PC-9 (cell line): ENCODE measurements at regions not wholly inside any gene's neighbourhood (a gene's known extent, or its start where the extent isn't known, plus 50 kb on each side); places are given as distances from the start of the nearest gene placed in this dataset.

Source experiments
- BruUV-seq: library from RNA; stranded (reverse); fragments of 400-500 nt; replicated peaks from 2 replicates; lab custom pipeline; 2021; lab: Mats Ljungman, UMichigan
- CTCF ChIA-PET: fragments of 300-600 bp; sonication (Branson Sonifier 250); formaldehyde crosslinking; loops from one replicate; lab custom pipeline; 2022; ENCODE audit warnings: antibody characterized with exemption; lab: Charles Lee
- POLR2A ChIA-PET: fragments of 300-600 bp; sonication (Branson Sonifier 250); formaldehyde crosslinking; loops from one replicate; lab custom pipeline; 2022; ENCODE audit warnings: antibody characterized with exemption; ENCODE audit not compliant: unreplicated experiment; lab: Charles Lee
- DNase-seq, 2 experiments: peaks; one replicate each; pipeline versions ENCODE4 v3.0.0 to v3.0.0-alpha.2; 2015 to 2022; ENCODE audit warnings: mixed read lengths in 1 of 2
- H2AFZ ChIP-seq: fragments of 200-600 bp; sonication (generic); 2 replicates; pipeline ENCODE4 v1.8.1; 2017; ENCODE audit warnings: antibody characterized with exemption
- H3F3A ChIP-seq: fragments of 200-600 bp; sonication (generic); 2 replicates; pipeline ENCODE4 v1.8.1; 2017; ENCODE audit warnings: antibody characterized with exemption, mild to moderate bottlenecking, low read depth; ENCODE audit not compliant: insufficient read depth
- H3K27ac ChIP-seq: fragments of 200-600 bp; sonication (generic); 2 replicates; pipeline ENCODE4 v1.6.1; 2016; ENCODE audit warnings: mixed run types
- H3K27me3 ChIP-seq: fragments of 200-600 bp; sonication (generic); 2 replicates; pipeline ENCODE4 v1.6.1; 2016; ENCODE audit warnings: low read depth, mixed run types; ENCODE audit not compliant: insufficient read depth
- H3K36me3 ChIP-seq: fragments of 200-600 bp; sonication (generic); 2 replicates; pipeline ENCODE4 v1.6.1; 2016; ENCODE audit warnings: low read depth, mixed run types
- H3K4me1 ChIP-seq: fragments of 200-600 bp; sonication (generic); replicated peaks from 2 replicates; pipeline ENCODE4 v1.6.1; 2016; ENCODE audit warnings: mixed run types; ENCODE audit not compliant: insufficient read depth
- H3K4me2 ChIP-seq: fragments of 200-600 bp; sonication (generic); 2 replicates; pipeline ENCODE4 v1.6.1; 2017; ENCODE audit warnings: mixed run types
- H3K4me3 ChIP-seq: fragments of 200-600 bp; sonication (generic); 2 replicates; pipeline ENCODE4 v1.6.1; 2016; ENCODE audit warnings: mixed run types
- H3K79me2 ChIP-seq: fragments of 200-600 bp; sonication (generic); 2 replicates; pipeline ENCODE4 v1.6.1; 2017; ENCODE audit warnings: low read depth, mixed run types
- H3K9me2 ChIP-seq: fragments of 200-600 bp; sonication (generic); 2 replicates; pipeline ENCODE4 v1.8.1; 2017; ENCODE audit warnings: mild to moderate bottlenecking; ENCODE audit not compliant: insufficient read depth
- H3K9me3 ChIP-seq: fragments of 200-600 bp; sonication (generic); 2 replicates; pipeline ENCODE4 v1.8.1; 2016; ENCODE audit warnings: low read depth; ENCODE audit not compliant: insufficient read depth
- H4K20me1 ChIP-seq: fragments of 200-600 bp; sonication (generic); 2 replicates; pipeline ENCODE4 v1.8.1; 2017; ENCODE audit not compliant: insufficient read depth
- EZH2 ChIP-seq: fragments of 200-600 bp; sonication (generic); IDR thresholded peaks from 2 replicates; pipeline ENCODE4 v1.8.0; 2017; ENCODE audit warnings: antibody characterized with exemption, low read depth
- intact Hi-C: fragments of 100-400 bp; cut with micrococcal nuclease; formaldehyde crosslinking; loops from one replicate; pipeline ENCODE4 v1.10.0; 2022; ENCODE audit not compliant: unreplicated experiment
- TF ChIP-seq, protein P1 (sequence below): fragments of 200-600 bp; sonication (generic); conservative IDR thresholded peaks from 2 replicates; pipeline ENCODE4 v1.6.1; 2017; ENCODE audit warnings: mixed run types, antibody characterized with exemption, mild to moderate bottlenecking, moderate library complexity

DNA sequence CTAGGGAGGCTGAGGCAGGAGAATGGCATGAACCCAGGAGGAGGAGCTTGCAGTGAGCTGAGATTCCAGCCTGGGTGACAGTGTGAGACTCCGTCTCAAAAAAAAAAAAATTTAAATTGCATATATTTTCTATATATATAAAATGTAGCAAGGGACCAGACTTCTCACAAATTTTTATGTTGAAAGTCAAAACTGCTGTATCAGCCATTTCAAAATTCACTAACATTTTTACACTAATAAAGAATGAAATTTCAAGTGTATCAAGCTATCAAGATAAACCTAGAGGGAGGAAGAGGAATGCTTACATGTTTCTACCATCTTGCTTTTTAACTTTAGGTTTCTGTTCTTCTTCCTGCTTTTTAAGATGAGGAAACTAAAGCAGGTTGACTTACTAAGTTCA lies 464.0 kb downstream of the KCNJ3 start:
- Histone ChIP-seq H3K4me1 (no peaks in the 10 kb centered on the region), H3K27ac (no peak overlapping the region), H3K9me3 (no peaks in the 10 kb centered on the region), H3K4me2 (no peak overlapping the region), H3K36me3 (no peaks in the 10 kb centered on the region), H4K20me1 (no peaks in the 10 kb centered on the region), H3K9me2 (no peaks in the 10 kb centered on the region), H2AFZ (no peak overlapping the region), H3K79me2 (no peaks in the 10 kb centered on the region), H3K27me3 (no peaks in the 10 kb centered on the region), H3K4me3 (no peak overlapping the region), H3F3A (no peaks in the 10 kb centered on the region)
- no TSS peak for BruUV-seq
- TF ChIP-seq EZH2: no peak
- TF ChIP-seq, protein P1, sequence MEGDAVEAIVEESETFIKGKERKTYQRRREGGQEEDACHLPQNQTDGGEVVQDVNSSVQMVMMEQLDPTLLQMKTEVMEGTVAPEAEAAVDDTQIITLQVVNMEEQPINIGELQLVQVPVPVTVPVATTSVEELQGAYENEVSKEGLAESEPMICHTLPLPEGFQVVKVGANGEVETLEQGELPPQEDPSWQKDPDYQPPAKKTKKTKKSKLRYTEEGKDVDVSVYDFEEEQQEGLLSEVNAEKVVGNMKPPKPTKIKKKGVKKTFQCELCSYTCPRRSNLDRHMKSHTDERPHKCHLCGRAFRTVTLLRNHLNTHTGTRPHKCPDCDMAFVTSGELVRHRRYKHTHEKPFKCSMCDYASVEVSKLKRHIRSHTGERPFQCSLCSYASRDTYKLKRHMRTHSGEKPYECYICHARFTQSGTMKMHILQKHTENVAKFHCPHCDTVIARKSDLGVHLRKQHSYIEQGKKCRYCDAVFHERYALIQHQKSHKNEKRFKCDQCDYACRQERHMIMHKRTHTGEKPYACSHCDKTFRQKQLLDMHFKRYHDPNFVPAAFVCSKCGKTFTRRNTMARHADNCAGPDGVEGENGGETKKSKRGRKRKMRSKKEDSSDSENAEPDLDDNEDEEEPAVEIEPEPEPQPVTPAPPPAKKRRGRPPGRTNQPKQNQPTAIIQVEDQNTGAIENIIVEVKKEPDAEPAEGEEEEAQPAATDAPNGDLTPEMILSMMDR: no peak
- CTCF ChIA-PET: no interaction called here
- intact Hi-C loops: no loop called here
- no peak for DNase-seq
- POLR2A ChIA-PET: no interaction called here

DNA sequence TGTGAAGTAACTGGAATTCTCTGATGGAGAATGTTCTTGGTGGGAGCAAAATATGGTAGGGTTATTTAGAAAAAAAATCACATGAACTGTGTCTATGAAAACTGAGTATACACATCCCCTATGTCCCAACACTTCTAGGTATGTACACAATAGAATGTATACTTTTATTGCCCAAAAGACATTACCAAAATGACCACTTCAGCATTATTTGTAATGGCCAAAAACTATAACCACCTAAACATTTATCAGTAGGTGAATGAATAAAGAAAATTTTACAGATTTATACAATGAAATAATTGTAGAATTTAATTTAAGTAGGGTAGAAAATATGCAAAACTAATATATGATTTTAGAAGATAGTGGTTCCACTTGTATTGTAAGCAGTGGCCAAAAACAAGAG lies 462.8 kb downstream of the KCNJ3 start:
- Histone ChIP-seq H3K27me3 (no peaks in the 10 kb centered on the region), H3K9me3 (no peaks in the 10 kb centered on the region), H3K4me2 (no peak overlapping the region), H3K79me2 (no peaks in the 10 kb centered on the region), H3F3A (no peaks in the 10 kb centered on the region), H2AFZ (no peak overlapping the region), H3K9me2 (no peaks in the 10 kb centered on the region), H3K4me1 (no peaks in the 10 kb centered on the region), H3K4me3 (no peak overlapping the region), H4K20me1 (no peaks in the 10 kb centered on the region), H3K36me3 (no peaks in the 10 kb centered on the region), H3K27ac (no peak overlapping the region)
- POLR2A ChIA-PET: no interaction called here
- intact Hi-C loops: no loop called here
- CTCF ChIA-PET: no interaction called here
- TF ChIP-seq, protein P1: no peak
- no peak for TF ChIP-seq EZH2
- no TSS peak for BruUV-seq
- no peak for DNase-seq

DNA sequence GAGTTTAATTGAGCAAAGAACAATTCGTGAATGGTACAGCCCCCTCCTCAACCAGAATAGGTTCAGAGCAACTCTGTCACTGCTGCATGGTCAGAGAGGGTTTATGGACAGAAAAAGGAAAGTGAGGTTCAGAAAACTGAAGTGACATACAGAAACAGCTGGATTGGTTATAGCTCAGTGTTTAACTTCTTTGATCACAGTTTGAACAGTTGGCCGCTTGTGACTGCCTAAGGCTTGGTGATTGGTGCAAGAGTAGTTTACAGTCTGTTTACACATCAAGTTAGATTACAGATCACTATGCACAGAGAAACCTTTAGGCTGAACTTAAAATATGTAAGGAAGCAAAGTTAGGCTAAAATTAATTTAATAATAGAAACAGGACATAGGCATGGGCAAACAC lies 459.2 kb downstream of the KCNJ3 start:
- Histone ChIP-seq H3K9me3 (no peaks in the 10 kb centered on the region), H3K79me2 (no peaks in the 10 kb centered on the region), H3K4me1 (0 out of 2 replicates have a peak, but pooled peaks cover 4% of the 10 kb centered on the region), H3K9me2 (no peaks in the 10 kb centered on the region), H2AFZ (no peak overlapping the region), H3F3A (no peaks in the 10 kb centered on the region), H3K4me3 (no peak overlapping the region), H4K20me1 (no peaks in the 10 kb centered on the region), H3K27ac (no peak overlapping the region), H3K36me3 (no peaks in the 10 kb centered on the region), H3K4me2 (no peak overlapping the region), H3K27me3 (no peaks in the 10 kb centered on the region)
- POLR2A ChIA-PET: no interaction called here
- DNase-seq: no peak
- intact Hi-C loops: no loop called here
- BruUV-seq: no TSS peak
- no peak for TF ChIP-seq EZH2
- TF ChIP-seq, protein P1: no peak
- CTCF ChIA-PET: no interaction called here
